ENCODE measurements at regions not wholly inside any gene's neighbourhood (a gene's known extent, or its start where the extent isn't known, plus 50 kb on each side); places are given as distances from the start of the nearest gene placed in this dataset.

GRCh38 chr13:46479283-46479682 is 73.7 kb upstream of the LRCH1 start:
- Histone ChIP-seq H4K20me1 (ENCODE audit: insufficient read depth) (no peaks in the 10 kb centered on the region), H2AFZ (ENCODE audit: low read depth, low read length, poor library complexity, severe bottlenecking) (no peak overlapping the region), H3K9me3 (ENCODE audit: control insufficient read depth in 1 of 2, insufficient read depth in 1 of 2, low read depth in 1 of 2, low read length in 2 of 2) (0 out of 4 replicates have a peak, but pooled peaks cover 0 to 2% of the 10 kb centered on the region in 2 experiments), H3K9me2 (ENCODE audit: insufficient read depth) (no peaks in the 10 kb centered on the region), H3K9ac (ENCODE audit: low read length) (no peak overlapping the region), H3K36me3 (ENCODE audit: control insufficient read depth in 1 of 2, insufficient read depth in 2 of 2, low read length in 2 of 2) (no peaks in the 10 kb centered on the region), H3K4me1 (ENCODE audit: control insufficient read depth in 1 of 2, insufficient read depth in 2 of 2, low read length in 2 of 2) (no peaks in the 10 kb centered on the region), H3K4me3 (replicated peaks in 1 of 2; ENCODE audit: low read depth in 1 of 2, low read length in 2 of 2) (no peak overlapping the region), H3K27ac (ENCODE audit: low read depth, low read length) (no peak overlapping the region), H3K27me3 (ENCODE audit: insufficient read depth, low read length) (no peaks in the 10 kb centered on the region), H3K4me2 (ENCODE audit: low read length) (no peak overlapping the region), H3K79me2 (ENCODE audit: insufficient read depth, low read length) (no peaks in the 10 kb centered on the region)
- ChIA-PET RAD21 (ENCODE audit: low non-redundant PET in 1 of 2, low total read pairs in 2 of 2, uncharacterized antibody in 2 of 2, unreplicated experiment in 2 of 2) (no interaction called here), POLR2A (no interaction called here), CTCF (no interaction called here)
- intact Hi-C loops (cut with micrococcal nuclease) = no loop called here
- no peak for DNase-seq (ENCODE audit: low read depth, low spot score)
- no peak for TF ChIP-seq EZH2 (IDR thresholded peaks at IDR 0.05)
- no peak for TF ChIP-seq ZBTB33 (IDR thresholded peaks at IDR 0.05; ENCODE audit: extremely low read depth, insufficient replicate concordance, low read length)
- TF ChIP-seq POLR2A (IDR thresholded peaks at IDR 0.05; ENCODE audit: borderline replicate concordance, extremely low read depth, insufficient read depth, insufficient read length) = no peak
- TF ChIP-seq ZFX (IDR thresholded peaks at IDR 0.05) = no peak
- TF ChIP-seq CTCF (IDR thresholded peaks at IDR 0.05 in 2 of 3, conservative IDR thresholded peaks at IDR 0.05 in 1 of 3; ENCODE audit: borderline replicate concordance in 1 of 3, insufficient read depth in 1 of 3, low read depth in 2 of 3, low read length in 2 of 3) = no peak
- TF ChIP-seq SIN3A (IDR thresholded peaks at IDR 0.05; ENCODE audit: low read depth) = no peak
- TF ChIP-seq POLR2AphosphoS5 (IDR thresholded peaks at IDR 0.05; ENCODE audit: low read depth, low read length) = no peak
- no peak for TF ChIP-seq REST (IDR thresholded peaks at IDR 0.05; ENCODE audit: low read depth)
- TF ChIP-seq SP1 (IDR thresholded peaks at IDR 0.05; ENCODE audit: low read depth) = no peak
- TF ChIP-seq CBX3 (IDR thresholded peaks at IDR 0.05; ENCODE audit: low read depth) = no peak
- TF ChIP-seq CEBPB (IDR thresholded peaks at IDR 0.05; ENCODE audit: low read depth) = no peak
- TF ChIP-seq EGR1 (IDR thresholded peaks at IDR 0.05; ENCODE audit: low read depth) = no peak
- TF ChIP-seq ZNF274 (IDR thresholded peaks at IDR 0.05; ENCODE audit: low read depth, low read length) = no peak
- no TSS peak for BruUV-seq (replicated peaks)
- no peak for ATAC-seq

Measured in HCT116 (cell line).